ENCODE measurements at regions not wholly inside any gene's neighbourhood (a gene's known extent, or its start where the extent isn't known, plus 50 kb on each side); places are given as distances from the start of the nearest gene placed in this dataset.
"Not testable (repeated sequence)": the region's sequence is repeated elsewhere in the genome, so short reads cannot be mapped to it uniquely, and the experiment has no call there.

DNA sequence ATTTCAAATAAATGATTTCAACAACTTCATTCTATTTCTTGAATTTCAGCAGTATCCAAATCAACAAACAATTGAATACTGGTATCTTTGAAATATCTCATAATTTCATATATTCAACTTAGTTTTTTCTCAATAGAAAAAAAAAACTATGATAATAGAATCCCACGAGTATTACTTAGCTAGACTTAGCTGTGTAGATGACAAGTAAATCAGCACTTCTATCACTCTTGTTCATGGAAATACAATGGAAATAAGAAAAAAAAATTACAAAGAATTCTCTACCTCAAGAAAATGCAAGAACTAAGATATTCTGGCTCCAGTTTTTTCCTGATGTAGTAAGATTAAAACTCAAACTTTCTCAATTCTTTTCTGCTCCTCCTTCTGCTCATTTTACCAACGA lies 256.2 kb upstream of the KYNU start:
- Histone ChIP-seq H3K9me3 (ENCODE audit: control insufficient read depth, low read length) (no peaks in the 10 kb centered on the region), H2AFZ (no peak overlapping the region), H3K4me2 (ENCODE audit: low read length) (no peak overlapping the region), H3K27me3 (ENCODE audit: control insufficient read depth, insufficient read depth, low read length) (no peaks in the 10 kb centered on the region), H3K79me2 (no peaks in the 10 kb centered on the region), H3K9ac (no peak overlapping the region), H3K4me3 (ENCODE audit: low read depth, low read length) (no peak overlapping the region), H3K36me3 (ENCODE audit: control insufficient read depth, insufficient read depth, low read length) (no peaks in the 10 kb centered on the region), H3K4me1 (no peaks in the 10 kb centered on the region), H3K27ac (no peak overlapping the region)
- TF ChIP-seq, protein P1, sequence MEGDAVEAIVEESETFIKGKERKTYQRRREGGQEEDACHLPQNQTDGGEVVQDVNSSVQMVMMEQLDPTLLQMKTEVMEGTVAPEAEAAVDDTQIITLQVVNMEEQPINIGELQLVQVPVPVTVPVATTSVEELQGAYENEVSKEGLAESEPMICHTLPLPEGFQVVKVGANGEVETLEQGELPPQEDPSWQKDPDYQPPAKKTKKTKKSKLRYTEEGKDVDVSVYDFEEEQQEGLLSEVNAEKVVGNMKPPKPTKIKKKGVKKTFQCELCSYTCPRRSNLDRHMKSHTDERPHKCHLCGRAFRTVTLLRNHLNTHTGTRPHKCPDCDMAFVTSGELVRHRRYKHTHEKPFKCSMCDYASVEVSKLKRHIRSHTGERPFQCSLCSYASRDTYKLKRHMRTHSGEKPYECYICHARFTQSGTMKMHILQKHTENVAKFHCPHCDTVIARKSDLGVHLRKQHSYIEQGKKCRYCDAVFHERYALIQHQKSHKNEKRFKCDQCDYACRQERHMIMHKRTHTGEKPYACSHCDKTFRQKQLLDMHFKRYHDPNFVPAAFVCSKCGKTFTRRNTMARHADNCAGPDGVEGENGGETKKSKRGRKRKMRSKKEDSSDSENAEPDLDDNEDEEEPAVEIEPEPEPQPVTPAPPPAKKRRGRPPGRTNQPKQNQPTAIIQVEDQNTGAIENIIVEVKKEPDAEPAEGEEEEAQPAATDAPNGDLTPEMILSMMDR (IDR thresholded peaks at IDR 0.05): no peak

DNA sequence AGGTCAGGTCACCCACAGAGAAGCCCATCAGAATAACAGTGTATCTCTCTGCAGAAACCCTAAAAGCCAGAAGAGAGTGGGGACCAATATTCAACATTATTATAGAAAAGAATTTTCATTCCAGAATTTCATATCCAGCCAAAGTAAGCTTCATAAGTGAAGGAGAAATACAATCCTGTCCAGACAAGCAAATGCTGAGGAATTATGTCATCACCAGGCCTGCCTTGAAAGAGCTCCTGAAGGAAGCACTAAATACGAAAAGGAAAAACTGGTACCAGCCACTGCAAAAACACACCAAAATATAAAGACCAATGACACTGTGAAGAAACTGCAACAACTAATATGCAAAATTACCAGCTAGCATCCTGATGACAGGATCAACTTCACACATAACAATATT lies 260.0 kb upstream of the KYNU start:
- Histone ChIP-seq H3K4me2 (ENCODE audit: low read length) (no peak overlapping the region), H3K36me3 (ENCODE audit: control insufficient read depth, insufficient read depth, low read length) (no peaks in the 10 kb centered on the region), H2AFZ (no peak overlapping the region), H3K9ac (no peak overlapping the region), H3K9me3 (ENCODE audit: control insufficient read depth, low read length) (no peaks in the 10 kb centered on the region), H3K79me2 (no peaks in the 10 kb centered on the region), H3K27ac (no peak overlapping the region), H3K27me3 (ENCODE audit: control insufficient read depth, insufficient read depth, low read length) (no peaks in the 10 kb centered on the region), H3K4me1 (no peaks in the 10 kb centered on the region), H3K4me3 (ENCODE audit: low read depth, low read length) (no peak overlapping the region)
- TF ChIP-seq, protein P1 (IDR thresholded peaks at IDR 0.05): no peak

DNA sequence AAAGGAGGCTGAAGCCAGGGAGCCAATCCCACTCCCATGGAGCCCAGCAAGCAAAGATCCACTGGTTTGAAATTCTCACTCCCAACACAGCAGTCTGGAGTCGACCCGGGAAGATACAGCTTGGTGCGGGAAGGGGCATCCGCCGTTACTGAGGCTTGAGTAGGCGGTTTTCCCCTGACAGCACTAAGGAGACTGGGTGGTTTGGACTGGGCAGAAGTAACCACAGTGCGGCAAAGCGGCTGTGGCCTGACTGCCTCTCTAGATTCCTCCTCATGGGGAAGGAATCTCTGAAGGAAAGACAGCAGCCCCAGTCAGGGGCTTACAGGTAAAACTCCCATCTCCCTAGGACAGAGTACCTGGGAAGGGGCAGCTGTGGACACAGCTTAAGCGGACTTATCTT lies 261.6 kb upstream of the KYNU start:
- TF ChIP-seq, protein P1 (IDR thresholded peaks at IDR 0.05): no peak
- no peaks in the 10 kb centered on the region for H3K4me1 ChIP-seq

DNA sequence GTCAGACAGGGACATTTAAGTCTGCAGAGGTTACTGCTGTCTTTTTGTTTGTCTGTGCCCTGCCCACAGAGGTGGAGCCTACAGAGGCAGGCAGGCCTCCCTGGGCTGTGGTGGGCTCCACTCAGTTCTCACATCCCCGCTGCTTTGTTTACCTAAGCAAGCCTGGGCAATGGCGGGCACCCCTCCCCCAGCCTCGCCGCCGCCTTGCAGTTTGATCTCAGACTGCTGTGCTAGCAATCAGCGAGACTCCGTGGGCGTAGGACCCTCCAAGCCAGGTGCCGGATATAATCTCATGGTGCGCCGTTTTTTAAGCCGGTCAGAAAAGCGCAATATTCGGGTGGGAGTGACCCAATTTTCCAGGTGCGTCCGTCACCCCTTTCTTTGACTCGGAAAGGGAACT lies 264.3 kb upstream of the KYNU start:
- not testable (repeated sequence) for H3K4me1 ChIP-seq; H3K79me2 ChIP-seq; H3K27ac ChIP-seq; H3K9me3 ChIP-seq (ENCODE audit: control insufficient read depth, low read length); H3K4me2 ChIP-seq (ENCODE audit: low read length); H3K36me3 ChIP-seq (ENCODE audit: control insufficient read depth, insufficient read depth, low read length); H3K27me3 ChIP-seq (ENCODE audit: control insufficient read depth, insufficient read depth, low read length); H3K9ac ChIP-seq; H2AFZ ChIP-seq; H3K4me3 ChIP-seq (ENCODE audit: low read depth, low read length)

More for the DNA sequence above, 261.6 kb upstream of the KYNU start:
- H3K79me2 ChIP-seq: no peaks in the 10 kb centered on the region
- H3K9me3 ChIP-seq (ENCODE audit: control insufficient read depth, low read length): no peaks in the 10 kb centered on the region
- H3K9ac ChIP-seq: no peak overlapping the region
- H3K4me3 ChIP-seq (ENCODE audit: low read depth, low read length): no peak overlapping the region
- H3K4me2 ChIP-seq (ENCODE audit: low read length): no peak overlapping the region
- H3K36me3 ChIP-seq (ENCODE audit: control insufficient read depth, insufficient read depth, low read length): no peaks in the 10 kb centered on the region
- H2AFZ ChIP-seq: no peak overlapping the region
- no peak overlapping the region for H3K27ac ChIP-seq
- H3K27me3 ChIP-seq (ENCODE audit: control insufficient read depth, insufficient read depth, low read length): no peaks in the 10 kb centered on the region

DNA sequence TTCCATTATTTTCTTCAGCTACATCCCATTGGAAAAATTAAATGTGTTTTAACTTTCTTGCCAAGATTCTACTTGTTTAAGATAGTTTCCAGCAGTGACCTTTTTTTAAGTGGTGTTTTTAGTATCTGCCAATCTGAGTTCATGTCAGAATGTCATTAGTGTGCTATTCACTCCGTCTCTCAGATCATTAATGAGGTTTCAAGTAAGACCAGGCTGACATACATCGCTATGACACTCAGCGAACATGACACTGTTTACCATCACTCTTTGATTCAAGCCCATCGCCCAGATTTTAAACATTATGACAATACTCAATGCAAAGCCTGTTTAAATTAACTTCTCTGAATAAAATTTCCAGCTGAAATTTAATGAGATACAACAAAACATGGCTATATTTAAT lies 272.0 kb upstream of the KYNU start:
- H3K27ac ChIP-seq: no peak overlapping the region
- no peak overlapping the region for H3K4me2 ChIP-seq (ENCODE audit: low read length)
- no peaks in the 10 kb centered on the region for H3K27me3 ChIP-seq (ENCODE audit: control insufficient read depth, insufficient read depth, low read length)
- no peak overlapping the region for H3K4me3 ChIP-seq (ENCODE audit: low read depth, low read length)
- no peaks in the 10 kb centered on the region for H3K9me3 ChIP-seq (ENCODE audit: control insufficient read depth, low read length)
- H3K36me3 ChIP-seq (ENCODE audit: control insufficient read depth, insufficient read depth, low read length): no peaks in the 10 kb centered on the region
- no peak overlapping the region for H2AFZ ChIP-seq
- no peak overlapping the region for H3K9ac ChIP-seq
- no peaks in the 10 kb centered on the region for H3K79me2 ChIP-seq
- H3K4me1 ChIP-seq: no peaks in the 10 kb centered on the region
- TF ChIP-seq, protein P1 (IDR thresholded peaks at IDR 0.05): no peak
